Forelimb muscle (tissue), 1 donor: ENCODE measurements at regions not wholly inside any gene's neighbourhood (a gene's known extent, or its start where the extent isn't known, plus 50 kb on each side); places are given as distances from the start of the nearest gene placed in this dataset.
"Not testable (repeated sequence)": the region's sequence is repeated elsewhere in the genome, so short reads cannot be mapped to it uniquely, and the experiment has no call there.

ENCODE experiments used
- DNase-seq: peaks from one replicate; pipeline ENCODE4 v3.0.0-alpha.2; 2013; ENCODE audit warnings: low read depth

GRCh38 chr6:76843054-76843822 is 620.1 kb downstream of the HTR1B start:
- DNase-seq: peak; percentile 44

- no peak for DNase-seq
Observed at GRCh38 chr6:76840865-76841264, 622.4 kb downstream of the HTR1B start.

- no peak for DNase-seq
Observed at GRCh38 chr6:76840041-76840745, 623.1 kb downstream of the HTR1B start.

GRCh38 chr6:76839505-76839904 is 623.8 kb downstream of the HTR1B start:
- DNase-seq: no peak

GRCh38 chr6:76837564-76837963 is 625.7 kb downstream of the HTR1B start:
- DNase-seq: no peak

- no peak for DNase-seq
Observed at GRCh38 chr6:76835695-76836094, 627.6 kb downstream of the HTR1B start.

GRCh38 chr6:76835293-76835692 is 628.0 kb downstream of the HTR1B start:
- no peak for DNase-seq

- DNase-seq: no peak
Observed at GRCh38 chr6:76834399-76834798, 628.9 kb downstream of the HTR1B start.

GRCh38 chr6:76831299-76831698 is 632.0 kb downstream of the HTR1B start:
- DNase-seq: no peak

GRCh38 chr6:76823578-76823977 is 639.7 kb downstream of the HTR1B start:
- not testable (repeated sequence) for DNase-seq

GRCh38 chr6:76818451-76818850 is 644.8 kb downstream of the HTR1B start:
- no peak for DNase-seq

- no peak for DNase-seq
Observed at GRCh38 chr6:76817429-76817828, 645.9 kb downstream of the HTR1B start.

GRCh38 chr6:76814496-76815458 is 648.5 kb downstream of the HTR1B start:
- peak; percentile 6 for DNase-seq

- DNase-seq: no peak
Observed at GRCh38 chr6:76810286-76810685, 653.0 kb downstream of the HTR1B start.

GRCh38 chr6:76803038-76803580 is 660.2 kb downstream of the HTR1B start:
- no peak for DNase-seq

GRCh38 chr6:76792394-76792793 is 670.9 kb downstream of the HTR1B start:
- no peak for DNase-seq

- DNase-seq: no peak
Observed at GRCh38 chr6:76790881-76791280, 672.4 kb downstream of the HTR1B start.

GRCh38 chr6:76790045-76790796 is 673.1 kb downstream of the HTR1B start:
- DNase-seq: no peak

GRCh38 chr6:76789580-76789979 is 673.7 kb downstream of the HTR1B start:
- no peak for DNase-seq

GRCh38 chr6:76788155-76788554 is 675.1 kb downstream of the HTR1B start:
- DNase-seq: no peak

- DNase-seq: no peak
Observed at GRCh38 chr6:76779068-76779467, 684.2 kb downstream of the HTR1B start.
